Lung (tissue), 11 donors: ENCODE measurements at regions not wholly inside any gene's neighbourhood (a gene's known extent, or its start where the extent isn't known, plus 50 kb on each side); places are given as distances from the start of the nearest gene placed in this dataset.
A peak's percentile ranks its signal among the peaks of the same experiment; 100 is the strongest.

ENCODE experiments used
- ATAC-seq: fragments of 200-7000 bp; cut with Tn5 transposase; one replicate; pipeline ENCODE4 v1.9.1; 2020; ENCODE audit warnings: moderate number of reproducible peaks; ENCODE audit not compliant: insufficient read depth, low FRiP score
- DNase-seq, 3 donors: peaks; one replicate each; pipeline ENCODE4 v3.0.0-alpha.2; 2013 to 2017
- H3K27ac ChIP-seq, 2 donors: one replicate each; pipeline ENCODE4 v1.5.1; 2013; ENCODE audit warnings: mild to moderate bottlenecking in 2 of 2, moderate library complexity in 2 of 2, control low read depth in 1 of 2, inconsistent platforms in 1 of 2, low read depth in 1 of 2, low read length in 1 of 2
- H3K27me3 ChIP-seq, 3 donors: one replicate each; pipeline ENCODE4 v1.5.1; 2013; ENCODE audit warnings: low read length in 2 of 3; ENCODE audit not compliant: control insufficient read depth in 3 of 3, insufficient read depth in 3 of 3
- H3K36me3 ChIP-seq, 4 donors: one replicate each; pipeline ENCODE4 v1.5.1; 2013; ENCODE audit warnings: low read length in 4 of 4, mild to moderate bottlenecking in 1 of 4, moderate library complexity in 1 of 4; ENCODE audit not compliant: control insufficient read depth in 4 of 4, insufficient read depth in 4 of 4
- H3K4me1 ChIP-seq, 5 donors: one replicate each; pipeline ENCODE4 v1.5.1; 2013; ENCODE audit warnings: low read length in 5 of 5, mild to moderate bottlenecking in 2 of 5, moderate library complexity in 1 of 5; ENCODE audit not compliant: control insufficient read depth in 5 of 5, insufficient read depth in 5 of 5
- H3K4me3 ChIP-seq: one replicate; pipeline ENCODE4 v1.5.1; 2013; ENCODE audit warnings: mild to moderate bottlenecking, control low read depth, moderate library complexity
- H3K9ac ChIP-seq, 2 donors: one replicate each; pipeline ENCODE4 v1.5.1; 2013; ENCODE audit warnings: low read length in 2 of 2, control low read depth in 1 of 2; ENCODE audit not compliant: insufficient read depth in 1 of 2
- H3K9me3 ChIP-seq, 4 donors: one replicate each; pipeline ENCODE4 v1.5.1; 2013; ENCODE audit warnings: low read length in 3 of 4, mild to moderate bottlenecking in 1 of 4, moderate library complexity in 1 of 4; ENCODE audit not compliant: control insufficient read depth in 4 of 4, insufficient read depth in 3 of 4
- CTCF ChIP-seq: IDR thresholded peaks from 2 replicates; pipeline ENCODE4 v1.5.1; 2012; ENCODE audit warnings: mild to moderate bottlenecking; ENCODE audit errors: control extremely low read depth, extremely low read depth
- WGBS, 2 donors: extraction: QIAGEN DNeasy Blood & Tissue Kit; methylation state at CpG; one replicate each; pipeline ENCODE4 v1.1.7; 2013; 5-methylcytosine and 5-hydroxymethylcytosine counted together
- donor health status: control.
- donor health status: control.
- donor health status: Bipolar disorder and iron deficiency.
- donor health status: healthy.
- donor health status: DM: yes; HTN: yes; CAD: no.

- Histone ChIP-seq H3K9me3 (peaks cover 0 to 12% (median 6%) of the 10 kb centered on the region in 4 donors), H3K27me3 (no peaks in the 10 kb centered on the region), H3K4me3 (no peak overlapping the region), H3K27ac (no peak overlapping the region), H3K36me3 (no peaks in the 10 kb centered on the region), H3K9ac (no peak overlapping the region), H3K4me1 (no peaks in the 10 kb centered on the region)
- ATAC-seq (no peak), DNase-seq (no peak)
- TF ChIP-seq CTCF, result no peak
- 21 to 28% methylated on average over 1 of the region's 1 CpG for WGBS, 2 donors
Observed at GRCh38 chr7:68604541-68604940, 993.7 kb upstream of the AUTS2 start.

- 84 to 89% methylated on average over 1 of the region's 1 CpG for WGBS, 2 donors
- no peak overlapping the region for H3K27ac ChIP-seq
- peaks cover 0 to 17% (median 13%) of the 10 kb centered on the region in 4 donors for H3K9me3 ChIP-seq
- DNase-seq (no peak), ATAC-seq (no peak)
- TF ChIP-seq CTCF, result no peak
- H3K4me3 ChIP-seq, result no peak overlapping the region
- no peaks in the 10 kb centered on the region for H3K27me3 ChIP-seq
- peaks cover 0 to 11% (median 0%) of the 10 kb centered on the region in 5 donors for H3K4me1 ChIP-seq
- no peaks in the 10 kb centered on the region for H3K36me3 ChIP-seq
- no peak overlapping the region for H3K9ac ChIP-seq
Observed at GRCh38 chr7:68610701-68611100, 987.6 kb upstream of the AUTS2 start.

- no peak overlapping the region for H3K27ac ChIP-seq
- peaks cover 0 to 11% (median 0%) of the 10 kb centered on the region in 5 donors for H3K4me1 ChIP-seq
- H3K9ac ChIP-seq, result no peak overlapping the region
- DNase-seq (peak in 2 of 3 donors; percentile 25 to 77), ATAC-seq (no peak)
- 64 to 76% methylated on average over 6 of the region's 6 CpGs for WGBS, 2 donors
- peaks cover 0 to 21% (median 13%) of the 10 kb centered on the region in 4 donors for H3K9me3 ChIP-seq
- no peaks in the 10 kb centered on the region for H3K36me3 ChIP-seq
- no peak for TF ChIP-seq CTCF
- H3K27me3 ChIP-seq, result no peaks in the 10 kb centered on the region
- no peak overlapping the region for H3K4me3 ChIP-seq
Observed at GRCh38 chr7:68613405-68613804, 984.9 kb upstream of the AUTS2 start.

GRCh38 chr7:68613897-68614296 is 984.4 kb upstream of the AUTS2 start:
- Histone ChIP-seq H3K4me3 (no peak overlapping the region), H3K9me3 (peaks cover 0 to 19% (median 10%) of the 10 kb centered on the region in 4 donors), H3K36me3 (no peaks in the 10 kb centered on the region), H3K27me3 (no peaks in the 10 kb centered on the region), H3K4me1 (peaks cover 0 to 12% (median 0%) of the 10 kb centered on the region in 5 donors), H3K9ac (no peak overlapping the region), H3K27ac (no peak overlapping the region)
- WGBS, 2 donors, result 20 to 24% methylated on average over 4 of the region's 4 CpGs
- TF ChIP-seq CTCF, result no peak
- DNase-seq, result peak in 2 of 3 donors; percentile 82 to 89
- no peak for ATAC-seq
